ENCODE measurements at regions not wholly inside any gene's neighbourhood (a gene's known extent, or its start where the extent isn't known, plus 50 kb on each side); places are given as distances from the start of the nearest gene placed in this dataset.

DNA sequence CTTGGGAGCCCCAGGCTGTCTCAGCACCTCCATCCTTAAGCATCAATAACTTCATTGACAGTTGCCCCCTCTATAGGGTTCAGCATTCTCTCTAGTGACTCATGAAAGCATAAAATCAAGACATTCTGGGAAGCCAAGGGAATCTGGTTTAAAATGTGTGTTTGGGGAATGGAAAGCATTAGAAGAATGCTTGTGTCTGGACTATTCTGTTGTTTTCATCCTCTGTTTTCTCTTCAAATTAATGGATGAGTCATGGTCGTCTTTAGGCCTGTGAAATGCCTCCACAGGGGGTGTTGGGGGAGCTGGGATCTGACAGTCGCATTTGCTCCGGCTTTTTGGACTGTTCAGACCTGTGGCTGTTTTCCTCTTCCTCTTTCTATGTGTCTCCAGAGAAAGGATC lies 279.7 kb downstream of the CDC5L start:
- ATAC-seq (no peak), DNase-seq (no peak)
- Mint-ChIP-seq H3K9me3 (no peaks in the 10 kb centered on the region), H3K36me3 (ENCODE audit: insufficient read depth) (no peaks in the 10 kb centered on the region), H3K4me1 (ENCODE audit: low read depth) (no peaks in the 10 kb centered on the region), H3K27me3 (ENCODE audit: low read depth) (peaks cover 2% of the 10 kb centered on the region), H3K4me3 (no peak overlapping the region)

- no peaks in the 10 kb centered on the region for H3K9me3 Mint-ChIP-seq
- no peak overlapping the region for H3K4me3 Mint-ChIP-seq
- peak; percentile 11 for DNase-seq
- H3K27me3 Mint-ChIP-seq (ENCODE audit: low read depth) = peaks cover 3% of the 10 kb centered on the region
- no peaks in the 10 kb centered on the region for H3K4me1 Mint-ChIP-seq (ENCODE audit: low read depth)
- H3K36me3 Mint-ChIP-seq (ENCODE audit: insufficient read depth) = no peaks in the 10 kb centered on the region
- peak in 1 of 2 donors; percentile 29 for ATAC-seq
These were observed 280.3 kb downstream of the CDC5L start for GRCh38 chr6:44667668-44668390.

GRCh38 chr6:44668391-44668930 lies 281.0 kb downstream of the CDC5L start:
- no peak overlapping the region for H3K4me3 Mint-ChIP-seq
- H3K36me3 Mint-ChIP-seq (ENCODE audit: insufficient read depth) = no peaks in the 10 kb centered on the region
- ATAC-seq (no peak), DNase-seq (no peak)
- peaks cover 3% of the 10 kb centered on the region for H3K27me3 Mint-ChIP-seq (ENCODE audit: low read depth)
- no peaks in the 10 kb centered on the region for H3K9me3 Mint-ChIP-seq
- H3K4me1 Mint-ChIP-seq (ENCODE audit: low read depth) = no peaks in the 10 kb centered on the region

DNA sequence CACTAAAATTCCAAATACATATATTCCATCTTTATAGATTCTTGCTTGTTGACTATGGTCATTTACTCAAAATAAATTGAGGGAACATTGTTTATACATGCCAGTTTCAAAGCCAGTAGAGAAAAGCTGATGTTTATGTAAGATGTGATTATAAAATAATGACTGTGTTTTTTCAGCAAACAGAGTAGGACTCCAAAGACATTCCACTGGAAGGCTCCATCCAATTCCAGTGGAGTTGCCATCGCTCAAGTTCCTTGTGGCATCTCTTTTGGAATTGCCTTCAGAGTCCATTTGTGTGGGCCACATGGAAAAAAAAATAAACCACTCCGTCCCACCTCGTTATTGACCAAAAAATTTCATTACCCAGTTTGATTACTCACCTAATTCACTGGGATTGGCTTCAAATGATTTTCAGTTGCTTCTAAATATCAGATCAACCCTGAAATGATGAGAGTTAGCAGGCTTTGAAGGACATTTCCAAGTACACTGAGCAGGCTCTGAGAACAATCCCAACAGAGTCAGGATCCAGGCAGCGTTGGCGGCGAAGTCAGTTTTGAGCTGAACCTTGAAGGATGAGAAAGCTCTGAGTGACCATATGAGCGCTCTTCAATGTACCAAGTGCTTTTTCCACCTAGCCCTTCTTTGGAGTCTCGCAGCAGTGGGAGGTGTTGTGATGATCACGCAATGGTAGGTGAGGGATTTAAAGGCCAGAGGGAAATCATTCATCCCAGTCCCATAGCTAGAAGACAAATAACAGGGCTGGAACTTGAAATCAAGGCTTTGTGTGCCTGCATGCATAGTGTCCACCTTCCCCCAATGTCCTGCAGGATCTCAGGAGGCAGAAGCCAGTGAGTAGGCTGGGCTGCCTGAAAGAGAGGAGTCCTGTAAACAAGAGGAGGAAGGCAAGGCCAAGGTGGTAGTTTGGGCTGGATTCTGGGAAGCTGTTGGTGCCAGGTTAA lies 281.7 kb downstream of the CDC5L start:
- H3K9me3 Mint-ChIP-seq = no peaks in the 10 kb centered on the region
- H3K27me3 Mint-ChIP-seq (ENCODE audit: low read depth) = peaks cover 5% of the 10 kb centered on the region
- DNase-seq (no peak), ATAC-seq (no peak)
- no peaks in the 10 kb centered on the region for H3K4me1 Mint-ChIP-seq (ENCODE audit: low read depth)
- H3K36me3 Mint-ChIP-seq (ENCODE audit: insufficient read depth) = no peaks in the 10 kb centered on the region
- no peak overlapping the region for H3K4me3 Mint-ChIP-seq

- no peaks in the 10 kb centered on the region for H3K36me3 Mint-ChIP-seq (ENCODE audit: insufficient read depth)
- no peak for DNase-seq
- peaks cover 5% of the 10 kb centered on the region for H3K27me3 Mint-ChIP-seq (ENCODE audit: low read depth)
- H3K9me3 Mint-ChIP-seq = no peaks in the 10 kb centered on the region
- no peak for ATAC-seq
- no peak overlapping the region for H3K4me3 Mint-ChIP-seq
- no peaks in the 10 kb centered on the region for H3K4me1 Mint-ChIP-seq (ENCODE audit: low read depth)
These were observed 282.6 kb downstream of the CDC5L start for GRCh38 chr6:44670146-44670545.

GRCh38 chr6:44671333-44671732 lies 283.8 kb downstream of the CDC5L start:
- H3K36me3 Mint-ChIP-seq (ENCODE audit: insufficient read depth) = no peaks in the 10 kb centered on the region
- H3K4me3 Mint-ChIP-seq = no peak overlapping the region
- H3K4me1 Mint-ChIP-seq (ENCODE audit: low read depth) = no peaks in the 10 kb centered on the region
- peaks cover 5% of the 10 kb centered on the region for H3K27me3 Mint-ChIP-seq (ENCODE audit: low read depth)
- DNase-seq (no peak), ATAC-seq (no peak)
- H3K9me3 Mint-ChIP-seq = no peaks in the 10 kb centered on the region

DNA sequence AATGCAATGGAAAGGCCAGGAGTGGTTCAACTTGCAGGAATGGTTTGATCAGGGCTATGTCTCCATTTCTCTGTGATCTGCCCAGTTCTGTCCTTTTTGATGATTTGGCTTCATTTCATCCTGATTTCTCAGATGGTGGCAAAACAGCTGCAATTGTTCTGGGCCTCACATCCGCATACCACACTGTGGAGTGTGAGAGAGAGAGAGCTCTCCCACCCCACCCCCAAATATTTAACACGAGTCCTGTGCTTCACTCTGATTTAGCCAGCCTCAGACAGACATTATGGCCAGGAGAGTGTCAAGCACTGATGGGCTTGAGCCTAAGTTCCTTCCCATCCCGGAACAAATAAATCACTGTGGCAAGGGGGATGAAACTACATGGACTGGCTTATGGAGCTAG lies 284.6 kb downstream of the CDC5L start:
- DNase-seq (no peak), ATAC-seq (no peak)
- Mint-ChIP-seq H3K4me3 (no peak overlapping the region), H3K9me3 (no peaks in the 10 kb centered on the region), H3K36me3 (ENCODE audit: insufficient read depth) (no peaks in the 10 kb centered on the region), H3K27me3 (ENCODE audit: low read depth) (peaks cover 5% of the 10 kb centered on the region), H3K4me1 (ENCODE audit: low read depth) (no peaks in the 10 kb centered on the region)

DNA sequence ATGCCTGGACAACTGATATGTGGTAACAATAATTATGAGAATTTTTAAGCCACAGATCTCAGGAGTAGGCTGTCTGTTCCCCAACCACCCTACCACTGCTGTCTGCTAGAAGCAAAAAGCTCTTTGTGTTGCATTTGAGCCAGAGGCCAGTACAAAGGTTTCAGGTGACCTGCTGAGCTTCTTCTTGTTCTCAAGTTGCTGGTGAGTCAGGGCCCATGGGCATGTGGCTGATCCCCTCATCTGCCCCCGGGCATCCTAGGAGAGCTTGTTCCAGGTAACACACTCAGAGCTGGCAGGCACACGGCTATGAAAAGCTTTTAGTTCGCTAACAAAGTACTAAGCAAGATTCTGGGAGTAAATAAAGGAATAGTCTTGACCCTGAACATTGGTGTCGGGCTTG lies 285.3 kb downstream of the CDC5L start:
- no peak for DNase-seq
- Mint-ChIP-seq H3K36me3 (ENCODE audit: insufficient read depth) (no peaks in the 10 kb centered on the region), H3K4me3 (no peak overlapping the region), H3K4me1 (ENCODE audit: low read depth) (no peaks in the 10 kb centered on the region), H3K27me3 (ENCODE audit: low read depth) (peaks cover 5% of the 10 kb centered on the region), H3K9me3 (no peaks in the 10 kb centered on the region)
- ATAC-seq = no peak

DNA sequence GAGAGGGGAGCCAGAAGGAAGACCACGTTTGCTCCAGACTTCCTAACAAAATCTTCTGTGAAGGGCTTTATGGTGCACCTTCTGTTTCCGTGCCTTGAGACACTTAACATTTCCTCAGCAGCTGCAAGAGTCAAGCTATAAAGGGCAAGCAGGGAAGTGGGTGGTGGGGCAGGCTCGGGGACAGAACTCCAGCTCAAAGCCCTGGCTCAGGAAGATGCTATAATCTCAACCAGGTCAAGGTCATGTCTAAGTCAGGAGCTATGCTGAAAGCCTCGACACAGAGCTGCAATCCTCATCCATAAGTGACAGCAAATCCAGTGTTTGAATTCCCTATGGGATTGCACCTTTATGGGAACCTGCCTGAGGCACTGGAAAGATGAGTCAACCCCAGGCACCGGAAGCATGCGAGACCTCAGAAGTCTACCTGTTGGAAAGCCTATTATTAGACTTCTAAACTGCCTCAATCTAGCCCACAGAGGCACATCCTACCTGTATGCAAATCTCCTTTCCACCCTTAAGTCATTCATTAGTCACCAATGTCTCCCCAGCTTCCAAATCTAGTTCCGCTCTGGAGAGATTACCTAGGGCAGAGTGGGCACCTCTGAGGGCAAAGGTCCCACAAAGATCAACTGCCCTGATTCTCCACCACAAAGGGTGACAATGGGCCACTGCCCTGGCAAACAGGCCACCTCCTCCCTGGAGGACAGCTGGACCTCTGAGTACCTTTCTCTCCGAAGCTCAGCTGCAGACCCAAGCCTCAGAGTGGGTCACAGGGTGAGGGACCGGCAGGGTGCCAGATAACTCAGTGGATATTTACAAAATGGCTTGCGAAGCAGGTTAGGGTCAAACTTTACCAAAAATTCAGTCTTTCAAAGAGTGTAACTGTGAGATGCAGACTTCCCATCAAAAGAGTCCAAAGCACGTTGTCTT lies 287.0 kb downstream of the CDC5L start:
- Mint-ChIP-seq H3K4me3 (no peak overlapping the region), H3K9me3 (no peaks in the 10 kb centered on the region), H3K4me1 (ENCODE audit: low read depth) (no peaks in the 10 kb centered on the region), H3K36me3 (ENCODE audit: insufficient read depth) (no peaks in the 10 kb centered on the region), H3K27me3 (ENCODE audit: low read depth) (peaks cover 5% of the 10 kb centered on the region)
- ATAC-seq = no peak
- DNase-seq = no peak

DNA sequence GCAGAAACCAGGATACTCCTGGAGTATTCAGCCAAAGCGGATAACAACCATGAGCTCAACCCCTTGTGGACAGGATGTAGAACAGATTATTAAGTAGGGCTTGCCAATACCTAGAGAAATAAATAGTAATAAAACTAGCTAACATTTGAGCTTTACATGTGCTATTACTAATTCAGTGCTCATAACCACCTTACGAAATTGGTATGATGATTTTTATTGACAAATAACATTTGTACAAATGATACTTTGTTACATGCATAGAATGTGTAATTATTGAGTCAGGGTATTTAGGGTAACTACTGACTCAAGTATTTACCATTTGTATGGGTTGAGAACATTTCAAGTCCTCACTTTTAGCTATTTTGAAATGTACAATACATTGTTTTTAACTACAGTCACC lies 287.9 kb downstream of the CDC5L start:
- DNase-seq (no peak), ATAC-seq (no peak)
- peaks cover 5% of the 10 kb centered on the region for H3K27me3 Mint-ChIP-seq (ENCODE audit: low read depth)
- H3K4me3 Mint-ChIP-seq = no peak overlapping the region
- no peaks in the 10 kb centered on the region for H3K9me3 Mint-ChIP-seq
- H3K4me1 Mint-ChIP-seq (ENCODE audit: low read depth) = no peaks in the 10 kb centered on the region
- H3K36me3 Mint-ChIP-seq (ENCODE audit: insufficient read depth) = no peaks in the 10 kb centered on the region

GRCh38 chr6:44676246-44676790 lies 288.8 kb downstream of the CDC5L start:
- peaks cover 5% of the 10 kb centered on the region for H3K27me3 Mint-ChIP-seq (ENCODE audit: low read depth)
- H3K4me1 Mint-ChIP-seq (ENCODE audit: low read depth) = no peaks in the 10 kb centered on the region
- ATAC-seq (no peak), DNase-seq (no peak)
- no peak overlapping the region for H3K4me3 Mint-ChIP-seq
- no peaks in the 10 kb centered on the region for H3K9me3 Mint-ChIP-seq
- H3K36me3 Mint-ChIP-seq (ENCODE audit: insufficient read depth) = no peaks in the 10 kb centered on the region

- no peaks in the 10 kb centered on the region for H3K36me3 Mint-ChIP-seq (ENCODE audit: insufficient read depth)
- no peaks in the 10 kb centered on the region for H3K9me3 Mint-ChIP-seq
- peaks cover 5% of the 10 kb centered on the region for H3K27me3 Mint-ChIP-seq (ENCODE audit: low read depth)
- no peak for ATAC-seq
- no peak for DNase-seq
- H3K4me3 Mint-ChIP-seq = no peak overlapping the region
- H3K4me1 Mint-ChIP-seq (ENCODE audit: low read depth) = no peaks in the 10 kb centered on the region
These were observed 289.4 kb downstream of the CDC5L start for GRCh38 chr6:44676826-44677433.

DNA sequence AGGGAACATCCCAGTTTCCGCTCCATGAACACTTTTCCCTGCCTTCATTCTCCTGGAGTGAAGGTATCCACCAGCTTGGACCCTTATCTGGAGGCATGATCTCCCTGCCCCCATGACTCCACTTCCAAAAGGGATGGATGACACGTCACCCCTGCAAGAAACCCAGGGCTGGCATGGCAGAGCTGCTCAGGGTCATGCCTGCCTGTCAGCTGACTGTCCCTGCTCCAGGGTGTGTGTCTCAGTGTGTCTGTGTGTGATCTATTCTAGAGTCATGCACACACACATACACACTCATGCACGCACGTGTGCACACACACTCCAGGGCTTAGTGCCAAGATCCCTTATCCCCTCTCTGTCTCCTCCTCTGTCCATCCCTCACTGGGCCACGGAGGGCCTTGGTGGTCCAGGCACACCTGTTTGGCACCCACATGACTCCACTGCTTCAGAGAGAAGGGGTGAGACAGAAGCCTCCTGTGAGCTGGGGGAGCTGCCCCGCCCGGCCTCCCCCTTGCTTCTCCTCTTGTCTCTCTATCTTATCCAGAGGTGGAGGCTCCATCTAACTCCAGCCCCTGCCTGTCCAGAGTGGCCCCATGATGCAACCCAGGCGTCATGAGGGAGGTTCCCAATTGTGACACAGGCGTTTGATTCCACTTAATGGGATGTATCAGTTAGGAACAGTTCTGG lies 290.9 kb downstream of the CDC5L start:
- DNase-seq = no peak
- no peak for ATAC-seq
- Mint-ChIP-seq H3K36me3 (ENCODE audit: insufficient read depth) (no peaks in the 10 kb centered on the region), H3K4me3 (no peak overlapping the region), H3K9me3 (no peaks in the 10 kb centered on the region), H3K27me3 (ENCODE audit: low read depth) (peaks cover 2% of the 10 kb centered on the region), H3K4me1 (ENCODE audit: low read depth) (no peaks in the 10 kb centered on the region)
